Right kidney (tissue), 1 donor: ENCODE measurements at regions not wholly inside any gene's neighbourhood (a gene's known extent, or its start where the extent isn't known, plus 50 kb on each side); places are given as distances from the start of the nearest gene placed in this dataset.

Experiments
- DNase-seq: peaks from one replicate; pipeline ENCODE4 v3.0.0-alpha.2; 2016

DNA sequence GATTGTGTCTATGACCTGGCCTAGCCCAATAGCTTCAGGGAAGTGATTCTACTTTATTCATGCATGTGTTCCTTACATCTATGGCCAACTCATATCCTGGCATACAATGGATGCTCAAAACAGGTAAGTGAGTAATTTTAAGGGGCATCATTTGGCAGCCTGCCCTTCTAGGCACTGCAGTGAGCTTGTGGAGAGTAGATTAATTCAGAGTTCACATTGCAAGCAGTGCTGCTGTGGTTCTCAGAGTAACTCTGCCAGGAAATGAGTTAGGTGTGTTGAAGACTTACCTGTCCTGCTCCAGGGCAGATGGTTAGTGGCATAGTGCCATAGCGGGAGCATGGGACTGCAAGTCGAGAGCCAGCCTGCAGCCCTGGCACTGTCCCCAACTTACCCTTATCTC is 158.0 kb downstream of the SCP2D1 start:
- no peak for DNase-seq

DNA sequence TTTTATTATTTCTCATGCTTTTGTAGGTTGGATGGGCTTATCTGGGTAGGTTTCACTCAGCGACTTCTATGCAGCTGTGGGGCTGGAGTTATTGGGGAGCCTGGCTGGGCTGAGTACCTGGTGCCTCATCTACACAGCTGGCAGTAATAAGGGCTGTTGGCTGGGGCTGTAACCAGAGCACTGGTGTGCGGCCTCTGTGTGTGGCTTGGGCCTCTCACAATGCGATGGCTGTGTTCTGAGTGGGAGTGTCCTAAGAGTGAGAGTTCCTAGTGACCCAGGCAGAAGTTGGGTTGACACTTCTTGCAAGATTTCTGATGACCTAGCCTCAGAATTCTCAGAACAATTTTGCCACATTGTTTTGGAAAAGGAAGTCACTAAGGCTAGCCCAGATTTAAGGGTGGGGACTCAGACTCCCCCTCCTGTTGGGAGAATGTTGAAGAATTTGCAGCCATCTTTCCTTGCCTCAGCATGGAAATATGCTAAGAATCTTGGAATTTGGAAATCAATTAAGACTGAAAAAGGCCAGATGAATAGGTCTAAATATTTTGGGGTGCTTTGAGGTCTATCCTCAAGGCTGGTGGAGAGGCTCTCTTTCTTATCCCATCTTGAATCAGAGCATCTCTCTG is 158.8 kb downstream of the SCP2D1 start:
- no peak for DNase-seq

DNA sequence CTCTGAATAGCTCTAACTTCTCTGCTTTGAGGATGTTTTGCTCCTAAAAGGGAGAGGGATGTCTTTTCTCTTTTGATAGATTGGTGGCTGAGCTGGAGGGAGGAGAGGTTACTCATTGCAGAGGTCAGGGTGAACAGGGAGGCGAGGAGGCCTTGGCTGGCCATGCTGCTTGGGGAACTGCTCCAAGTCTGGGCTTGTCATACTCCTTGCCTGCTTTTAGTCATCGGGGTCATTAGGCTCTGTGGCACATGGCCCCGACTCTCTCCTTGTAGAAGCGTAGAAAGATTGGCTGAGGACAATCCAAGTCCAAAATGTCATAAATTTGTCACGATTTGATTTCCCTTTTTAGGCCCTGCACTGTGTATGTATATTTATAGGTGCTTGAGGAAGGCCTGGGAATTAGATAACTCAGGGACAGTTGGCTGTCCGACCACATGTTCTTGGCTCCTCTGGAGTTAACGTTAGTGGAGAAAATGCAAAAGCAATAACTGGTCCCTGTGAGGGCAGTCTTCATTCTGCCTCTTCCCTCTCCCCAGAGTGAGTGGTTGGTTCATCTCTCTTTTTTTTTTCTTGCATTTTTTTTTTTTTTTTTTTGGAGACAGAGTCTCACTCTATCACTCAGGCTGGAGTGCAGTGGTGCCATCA is 160.1 kb downstream of the SCP2D1 start:
- no peak for DNase-seq

DNA sequence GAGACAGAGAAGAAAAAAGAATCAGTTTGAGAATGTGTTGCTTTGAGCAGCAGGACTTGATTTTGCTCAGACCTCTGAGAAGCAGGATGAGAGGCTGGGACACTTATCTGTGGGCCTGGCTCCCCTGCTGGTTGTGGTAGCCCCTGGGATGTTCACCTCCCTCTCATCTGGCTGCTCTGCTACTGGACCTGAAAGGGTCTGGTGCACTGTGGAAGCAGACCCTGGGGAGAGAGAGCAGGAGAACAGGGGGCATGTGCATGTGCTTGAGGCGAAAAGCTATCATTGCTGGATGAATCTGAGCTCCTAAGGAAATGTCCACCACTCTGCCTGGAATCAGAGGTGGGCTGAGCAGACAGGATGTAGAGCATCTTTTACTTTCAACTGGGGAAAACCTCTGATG is 161.1 kb downstream of the SCP2D1 start:
- DNase-seq: no peak

DNA sequence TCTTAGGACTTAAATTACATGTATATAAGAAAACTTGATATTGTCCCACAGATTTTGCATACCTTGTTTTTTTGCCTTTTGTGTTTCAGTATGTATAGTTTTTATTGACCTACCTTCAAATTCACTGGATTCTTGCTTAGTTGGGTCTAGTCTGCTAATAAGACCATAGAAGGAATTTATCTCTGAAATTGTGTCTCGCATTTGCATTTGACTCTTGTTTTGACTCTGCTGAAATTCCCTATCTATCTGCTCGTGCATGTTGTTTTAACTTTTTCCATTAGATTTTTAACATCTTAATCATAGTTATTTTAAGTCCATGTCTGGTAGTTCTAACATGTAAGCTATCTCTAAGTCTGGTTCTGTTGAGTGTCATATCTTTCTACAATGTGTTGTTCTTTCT is 163.9 kb downstream of the SCP2D1 start:
- DNase-seq: no peak

DNA sequence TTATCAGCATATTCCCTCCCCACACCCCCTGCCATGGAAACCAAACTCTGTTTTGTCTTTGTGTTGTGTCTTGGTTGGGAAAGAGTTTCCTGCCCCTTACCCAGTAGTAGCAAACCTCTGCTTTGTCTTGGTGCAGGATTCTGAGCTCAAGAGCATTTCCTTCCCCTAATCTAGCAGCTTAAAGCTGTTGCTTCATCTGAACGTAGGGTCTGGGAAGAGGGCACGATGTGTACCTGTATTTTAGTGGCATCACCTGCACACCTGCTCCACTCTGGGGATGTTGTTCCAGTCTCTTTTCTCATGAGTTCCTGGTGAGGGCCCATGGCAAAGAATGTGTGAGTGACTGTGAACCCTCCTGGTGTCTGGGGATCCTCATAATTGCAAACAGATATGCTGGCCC is 164.7 kb downstream of the SCP2D1 start:
- no peak for DNase-seq

DNA sequence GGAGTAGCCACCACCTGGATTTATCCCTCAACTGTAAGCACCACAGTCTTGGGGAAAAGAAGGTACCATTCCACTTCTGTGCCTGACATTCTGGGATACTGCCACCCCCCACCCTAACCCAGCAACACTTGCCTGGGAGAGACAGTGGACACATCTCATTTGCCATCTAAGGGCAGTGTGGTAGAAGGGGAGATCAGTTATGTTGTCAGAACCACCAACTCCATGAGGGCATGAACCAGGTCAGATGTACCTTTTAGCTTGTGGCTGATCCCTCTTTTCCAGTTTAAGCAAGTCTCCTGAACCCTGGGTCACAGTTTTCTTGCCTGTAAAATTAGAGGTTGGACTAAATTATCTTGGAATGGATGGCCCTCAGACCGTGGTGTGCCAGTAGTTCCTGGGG is 165.5 kb downstream of the SCP2D1 start:
- DNase-seq: no peak

DNA sequence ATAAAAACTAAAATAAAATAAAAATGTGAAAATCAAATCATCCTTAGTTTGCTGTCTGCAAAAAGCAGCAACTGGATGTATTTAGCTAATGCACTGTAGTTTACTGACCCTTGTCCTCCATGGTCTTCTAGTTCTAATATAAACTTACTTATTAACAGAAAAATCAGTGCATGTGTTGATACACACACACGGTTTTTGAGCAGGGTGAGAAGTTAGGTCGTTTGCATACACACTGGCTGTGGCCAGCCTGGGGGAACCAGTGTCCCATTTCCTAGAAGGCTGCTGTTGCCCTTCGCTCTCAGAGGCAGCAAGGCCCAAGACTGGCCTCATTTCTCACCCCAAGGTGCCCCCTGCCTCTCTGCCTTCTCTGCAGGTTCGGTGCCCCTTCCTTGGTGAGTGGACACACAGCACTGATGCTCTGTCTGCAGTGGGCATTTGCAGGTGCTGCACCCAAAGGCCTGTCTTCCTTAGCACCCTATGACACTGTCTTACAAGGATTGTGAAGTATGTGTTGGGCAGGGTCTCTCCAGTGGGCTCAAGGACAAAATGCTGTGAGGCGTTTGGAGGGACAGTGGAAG is 168.5 kb downstream of the SCP2D1 start:
- DNase-seq: no peak

DNA sequence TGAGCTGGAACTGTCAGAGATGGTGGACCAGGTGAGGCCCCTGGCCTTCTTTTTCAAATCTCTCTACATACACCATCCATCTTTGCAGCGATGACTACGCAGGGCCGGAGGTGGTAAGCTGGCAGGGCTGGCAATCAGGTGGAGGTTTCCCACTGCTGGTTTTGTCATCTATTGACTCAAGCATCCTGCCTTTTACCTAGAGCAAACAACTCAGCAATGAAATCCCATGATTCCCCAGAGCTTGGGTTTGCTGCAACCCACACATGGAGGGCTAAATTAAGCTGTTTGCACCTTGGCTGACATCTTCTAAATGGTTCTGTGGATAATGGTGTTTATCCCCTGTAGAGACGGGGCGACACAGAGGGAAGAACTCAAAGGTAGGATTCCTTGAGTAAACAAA is 170.2 kb downstream of the SCP2D1 start:
- DNase-seq: peak; percentile 15

DNA sequence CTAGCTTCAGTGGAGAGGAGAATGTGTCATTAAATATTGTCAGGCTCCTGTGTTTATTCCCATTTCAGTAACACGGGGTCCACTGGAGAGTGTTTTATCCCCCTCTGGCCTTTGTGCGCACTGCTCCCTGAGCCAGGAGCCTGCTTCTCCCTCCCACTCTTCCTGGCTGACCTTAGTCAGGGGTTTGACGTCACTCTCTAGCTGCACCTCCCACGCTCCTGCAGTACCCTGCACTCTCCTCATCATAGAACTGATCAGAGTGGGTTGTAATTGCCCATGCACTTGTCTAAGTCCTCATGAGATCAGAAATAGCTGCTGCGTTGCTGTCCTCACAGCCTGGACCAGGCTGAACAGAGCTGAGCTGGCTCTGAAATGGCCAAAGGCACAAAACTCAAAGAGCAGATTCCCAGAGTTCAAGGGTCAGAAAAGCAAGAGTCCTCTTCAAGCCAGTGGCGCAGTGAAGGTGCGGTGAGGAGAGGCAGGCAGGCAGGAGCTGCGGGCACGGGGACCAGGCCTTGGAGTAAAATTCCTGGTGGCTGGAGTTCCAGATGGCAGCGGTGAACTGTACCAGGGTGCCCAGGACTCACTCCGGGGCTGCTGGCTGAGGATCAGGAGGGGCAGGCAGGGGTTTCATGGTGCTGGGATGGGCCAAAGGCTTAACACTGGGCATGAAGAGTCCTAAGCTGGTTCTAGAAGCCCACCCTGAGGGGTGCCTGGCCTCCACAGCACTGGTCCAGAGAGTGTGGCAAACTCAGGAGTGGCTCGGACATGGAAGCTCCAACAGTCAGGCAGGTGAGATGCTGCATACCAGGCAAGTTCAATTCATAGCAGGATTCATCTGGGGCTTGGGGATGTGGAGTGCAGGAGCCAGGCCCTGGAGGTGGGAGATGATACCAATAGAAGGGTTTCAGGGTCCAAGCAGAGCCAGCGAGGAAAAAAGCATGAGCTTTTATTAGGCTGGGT is 170.9 kb downstream of the SCP2D1 start:
- DNase-seq: peak; percentile 26

DNA sequence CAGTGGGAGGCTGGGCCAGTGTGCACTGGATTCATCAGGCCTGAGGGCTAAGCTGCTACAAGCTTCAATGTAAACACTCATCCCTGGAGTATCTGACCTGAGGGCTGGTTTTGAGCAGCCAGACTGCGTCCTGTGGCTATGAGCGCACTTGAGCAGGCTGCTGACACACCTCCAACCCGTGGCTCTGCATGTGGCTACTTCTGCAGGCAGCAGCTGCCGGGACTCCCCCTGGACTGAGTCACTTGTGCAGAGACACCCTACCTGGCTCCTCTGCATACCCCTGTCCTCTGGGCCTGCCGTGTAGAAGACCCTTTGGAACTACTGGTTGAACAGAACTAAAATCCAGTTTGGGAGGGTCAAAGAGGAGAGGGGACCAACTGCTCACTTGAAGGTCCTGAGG is 172.0 kb downstream of the SCP2D1 start:
- no peak for DNase-seq

DNA sequence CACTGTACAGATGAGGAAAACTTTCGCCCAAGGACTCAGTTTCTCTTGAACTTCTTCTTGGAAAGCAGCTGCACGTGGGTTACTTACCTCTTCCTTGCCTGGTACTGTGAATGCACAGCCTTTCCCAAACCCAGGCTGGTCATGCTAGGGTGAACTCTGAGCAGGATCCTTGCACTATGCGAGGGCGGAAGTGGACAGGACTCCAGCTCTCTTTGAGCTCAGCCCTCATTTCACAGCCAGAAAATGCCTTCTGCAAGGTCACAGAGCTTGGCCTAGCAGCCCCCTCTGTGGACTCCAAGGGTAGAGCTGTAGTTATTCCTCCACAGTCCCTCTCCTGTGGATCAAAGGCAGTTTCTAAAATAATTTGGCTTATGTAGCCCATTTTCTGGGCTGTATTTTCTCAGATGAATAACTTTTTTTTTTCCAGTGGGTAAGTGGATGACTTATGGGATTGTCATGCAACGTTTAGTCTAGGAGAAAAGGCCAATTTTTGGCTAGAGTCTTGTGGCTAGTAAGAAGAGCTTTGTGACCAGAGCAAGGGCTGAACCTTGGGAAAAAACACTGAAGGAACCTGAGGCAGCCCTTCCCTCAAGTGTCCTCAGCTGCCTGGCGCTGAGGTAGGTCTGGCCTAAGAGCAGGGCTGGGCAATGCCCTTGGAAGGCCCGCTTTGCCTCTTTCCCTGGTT is 172.7 kb downstream of the SCP2D1 start:
- no peak for DNase-seq

DNA sequence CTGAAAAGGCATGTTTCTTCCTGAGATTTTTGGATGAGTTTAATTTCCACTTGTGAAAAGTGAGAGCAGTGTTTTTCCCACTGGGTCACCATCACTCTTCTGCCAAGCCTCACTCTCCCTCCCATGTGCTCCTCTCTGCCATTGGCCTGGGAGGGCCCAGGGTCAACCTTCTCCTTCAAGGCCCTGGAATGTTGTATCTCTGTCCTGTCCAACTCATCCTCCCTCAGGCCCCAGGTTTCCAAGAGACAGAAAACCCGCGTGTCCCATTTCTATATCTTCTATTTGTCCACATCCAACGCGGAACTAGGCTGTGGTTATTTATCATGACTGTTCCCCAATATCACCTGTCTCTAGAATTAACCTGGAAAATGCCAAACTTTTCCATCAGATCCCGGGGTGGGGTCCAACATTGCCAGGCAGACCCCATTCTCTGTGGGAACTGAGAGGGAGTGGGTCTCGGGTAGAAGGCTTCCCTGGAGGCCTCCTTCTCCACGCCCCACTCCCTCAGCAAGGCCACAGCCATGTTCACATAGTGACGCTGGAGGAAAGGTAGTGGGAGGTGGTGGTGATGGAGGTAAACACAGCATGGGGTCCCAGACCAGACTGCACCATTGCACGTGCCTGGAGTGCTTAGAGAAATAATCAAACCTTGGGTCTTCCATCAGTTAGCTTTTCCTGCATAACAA is 173.5 kb downstream of the SCP2D1 start:
- no peak for DNase-seq

DNA sequence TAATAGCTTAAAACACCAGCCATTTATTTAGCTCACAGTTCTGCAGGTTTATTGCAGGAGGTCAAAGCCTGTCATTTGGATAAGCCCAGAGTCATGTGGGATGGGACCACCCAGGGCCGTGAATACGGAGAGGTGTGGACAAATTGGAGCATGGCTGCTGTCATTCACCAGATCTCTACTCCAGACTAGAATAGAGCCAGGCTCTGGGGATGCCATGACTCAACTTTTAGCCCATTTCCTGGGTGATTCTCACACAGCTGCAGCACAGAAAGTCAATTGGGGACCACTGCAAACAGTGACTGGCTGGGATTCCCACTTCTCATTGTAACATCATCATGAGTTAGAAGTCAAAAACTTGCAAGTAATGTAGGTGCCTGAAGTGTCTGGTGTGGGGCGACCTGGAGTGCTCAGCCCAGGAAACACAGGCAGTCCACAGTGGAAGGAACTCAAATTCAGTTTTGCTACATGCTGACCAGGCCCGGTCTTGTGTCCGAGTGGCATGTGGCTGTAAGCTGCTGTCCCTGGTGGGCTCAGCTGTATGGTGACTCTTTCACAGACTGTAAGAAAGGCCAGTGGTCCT is 174.3 kb downstream of the SCP2D1 start:
- DNase-seq: no peak

DNA sequence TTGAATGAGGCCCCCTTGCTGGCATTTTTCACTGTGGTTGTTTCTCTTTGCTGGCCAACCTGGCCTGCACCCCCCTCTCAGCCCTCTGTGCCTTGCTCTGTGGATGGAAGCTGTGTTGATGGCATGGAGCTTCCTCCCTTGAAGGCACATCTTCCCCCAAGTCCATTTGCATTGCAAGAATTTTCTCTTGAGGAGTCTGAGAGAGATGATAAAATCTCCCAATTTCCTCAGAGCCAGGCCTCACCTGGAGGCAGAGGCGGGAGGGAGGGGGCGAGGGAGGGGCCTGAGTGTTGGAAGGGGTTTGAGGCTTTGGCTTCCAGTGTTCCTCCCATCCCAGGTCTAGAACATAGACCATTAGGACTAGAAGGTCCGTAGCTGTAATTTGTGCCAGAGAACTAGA is 175.1 kb downstream of the SCP2D1 start:
- DNase-seq: no peak

DNA sequence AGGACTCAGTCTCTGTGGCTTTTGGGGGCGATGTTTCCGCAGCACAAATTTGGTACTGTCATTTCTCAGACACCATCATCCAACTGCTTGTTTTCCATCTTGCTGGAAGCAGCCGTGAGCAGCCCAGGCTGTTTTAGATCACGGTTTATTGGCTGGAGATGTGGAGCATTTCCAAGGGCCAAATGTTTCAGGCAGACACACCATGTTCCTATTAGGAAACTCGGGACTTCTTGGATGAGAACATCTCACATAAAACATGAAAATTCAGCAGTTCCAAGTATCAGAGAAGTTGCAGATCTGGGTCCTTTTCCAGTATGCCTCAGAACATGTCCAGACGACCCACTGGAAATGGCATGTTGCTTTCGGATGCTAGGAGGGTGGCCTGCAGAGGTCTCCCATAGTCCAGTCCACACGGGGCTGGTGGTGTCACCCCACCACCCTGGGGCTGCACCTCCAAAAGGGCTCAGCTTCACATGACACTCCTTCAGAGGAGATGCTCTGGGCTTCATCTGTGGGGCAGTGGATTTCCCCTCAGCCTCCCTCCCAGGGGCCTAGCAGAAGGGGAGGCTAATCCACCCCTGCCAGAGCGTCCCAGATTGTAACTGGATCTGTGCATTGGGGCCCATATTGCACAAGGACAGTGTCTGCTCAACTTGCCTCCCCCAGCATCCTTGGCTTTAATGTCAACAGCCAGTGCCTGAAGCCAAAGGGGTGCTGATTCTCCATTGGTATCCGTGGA is 176.3 kb downstream of the SCP2D1 start:
- no peak for DNase-seq

DNA sequence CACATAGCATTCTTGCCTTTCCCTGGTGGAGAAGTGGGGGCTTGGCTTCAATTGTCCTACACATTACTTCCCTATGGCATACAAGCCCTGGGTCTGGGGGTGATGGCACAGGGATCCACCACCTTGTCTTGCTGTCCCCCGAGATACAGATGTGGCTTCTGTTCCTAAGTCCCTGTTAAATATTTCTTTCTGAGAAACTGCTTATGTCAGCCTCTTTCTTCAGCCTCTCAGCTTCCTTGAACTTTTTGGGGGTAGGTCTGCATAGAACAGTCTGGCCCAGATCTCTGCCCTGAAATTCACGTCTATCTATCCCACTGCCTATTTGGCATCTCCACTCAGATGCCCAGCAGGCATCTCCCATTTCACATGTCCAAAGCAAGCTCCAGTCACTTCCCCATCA is 177.4 kb downstream of the SCP2D1 start:
- no peak for DNase-seq

DNA sequence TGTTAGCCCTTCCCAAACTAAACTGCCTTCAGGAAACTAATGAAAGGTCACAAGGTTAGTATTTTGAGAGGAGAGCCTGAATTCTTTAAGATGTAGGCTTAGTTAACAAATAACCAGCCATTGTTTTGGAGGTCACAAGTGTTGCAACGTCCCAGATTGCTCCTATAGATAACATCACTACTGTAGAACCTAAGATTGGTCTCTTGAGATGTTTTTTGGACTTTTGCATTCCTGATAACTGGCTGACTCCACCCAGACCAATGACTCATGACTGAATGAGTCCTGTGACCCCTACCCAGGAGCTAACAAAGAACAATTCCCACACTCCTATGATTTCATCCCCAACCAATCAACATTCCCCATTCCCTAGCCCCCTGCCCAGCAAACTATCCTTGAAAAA is 178.8 kb downstream of the SCP2D1 start:
- no peak for DNase-seq

DNA sequence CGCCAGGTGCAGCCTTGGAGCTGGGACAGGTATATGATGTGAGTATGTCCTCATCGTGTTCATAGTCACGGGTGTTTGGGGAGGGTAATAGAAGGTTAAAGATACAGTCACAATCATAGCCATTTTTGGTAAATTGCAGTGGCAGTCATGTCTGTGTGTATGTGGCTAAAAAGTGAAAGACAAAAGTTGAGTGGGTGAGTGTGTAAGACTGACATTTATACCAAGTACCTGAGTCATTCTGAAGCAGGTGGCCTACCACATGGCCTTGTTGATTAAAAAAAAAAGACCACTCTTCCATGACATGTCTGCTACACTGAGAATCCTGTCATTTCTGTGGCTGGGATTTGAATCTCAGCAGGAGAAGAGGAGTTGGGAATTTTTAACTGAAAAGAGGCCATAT is 181.9 kb downstream of the SCP2D1 start:
- no peak for DNase-seq

DNA sequence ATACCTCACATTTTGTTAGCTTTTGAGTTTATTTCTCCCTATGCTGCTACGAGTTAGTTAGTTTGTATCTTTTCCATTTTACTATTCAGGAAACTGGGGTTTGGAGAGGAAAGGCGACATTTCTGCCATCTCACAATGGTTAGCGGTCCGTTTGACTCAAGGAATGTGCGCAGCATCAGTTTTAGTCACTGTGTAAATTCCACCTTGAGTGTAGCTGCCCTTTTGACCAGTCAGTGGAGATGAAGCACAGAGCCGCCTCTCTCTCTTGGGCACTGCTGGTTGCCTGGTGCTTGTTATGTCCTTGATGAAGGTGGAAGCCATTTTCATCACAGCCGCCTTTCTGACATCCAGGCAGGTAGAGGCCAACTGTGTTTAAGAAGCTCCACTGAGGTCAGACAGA is 185.5 kb downstream of the SCP2D1 start:
- no peak for DNase-seq

DNA sequence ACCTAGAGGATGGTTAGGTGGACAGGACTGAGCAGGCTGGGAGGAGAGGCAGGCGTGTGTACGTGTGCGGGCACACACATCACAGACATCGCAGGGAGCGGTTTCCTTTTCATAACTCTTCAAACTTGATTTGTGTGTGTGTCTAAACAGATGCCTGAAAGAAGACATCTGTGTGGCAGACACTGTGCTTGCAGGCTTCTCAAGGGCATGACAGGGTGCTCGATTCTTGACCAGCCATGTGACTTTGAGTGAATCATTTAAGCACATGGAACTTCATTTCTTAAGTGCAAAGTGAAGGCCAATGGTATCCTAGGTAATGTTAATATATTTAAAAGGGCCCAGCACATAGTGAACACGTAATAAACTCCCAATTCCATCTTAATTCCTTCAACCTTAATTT is 186.5 kb downstream of the SCP2D1 start:
- DNase-seq: no peak
